A549 (cell line): ENCODE measurements at regions not wholly inside any gene's neighbourhood (a gene's known extent, or its start where the extent isn't known, plus 50 kb on each side); places are given as distances from the start of the nearest gene placed in this dataset.

Experiments used
- ATAC-seq, 2 experiments: fragments of 200-7000 bp in 1 of 2; fragments of >200 bp in 1 of 2; cut with Nextera tagmentation in 1 of 2; cut with Tn5 transposase in 1 of 2; 3 replicates each; pipeline versions ENCODE4 v1.8.0 to v1.9.1; 2018 to 2020; ENCODE audit warnings: mild to moderate bottlenecking in 1 of 2, moderate library complexity in 1 of 2
- CTCF ChIA-PET: fragments of 300-600 bp; sonication (Branson Sonifier 250); formaldehyde crosslinking; extraction: SDS; loops from one replicate; lab custom pipeline; 2021; ENCODE audit warnings: antibody characterized with exemption, inconsistent platforms; lab: Yijun Ruan, JAX
- POLR2A ChIA-PET: fragments of 350-600 bp; formaldehyde crosslinking; extraction: SDS; loops from one replicate; lab custom pipeline; 2021; ENCODE audit warnings: antibody characterized with exemption, inconsistent platforms; lab: Yijun Ruan, JAX
- DNase-seq, 2 experiments: peaks; one replicate each; pipeline versions ENCODE4 v3.0.0 to v3.0.0-alpha.2; 2011 to 2016; ENCODE audit warnings: low read depth in 1 of 2, low spot score in 1 of 2
- FAIRE-seq: peaks from 2 replicates; lab custom pipeline; 2011; peaks lifted over from hg19 to GRCh38; lab: Jason Lieb, UNC
- H3K27ac ChIP-seq, 2 experiments: fragments of >200 bp; sonication (Bioruptor Twin); formaldehyde crosslinking; 3 replicates each; pipeline ENCODE4 v1.5.1; 2016 to 2017
- H3K4me1 ChIP-seq: fragments of >200 bp; sonication (Bioruptor Twin); formaldehyde crosslinking; 3 replicates; pipeline ENCODE4 v1.6.1; 2016
- H3K4me2 ChIP-seq: fragments of >200 bp; sonication (Bioruptor Twin); formaldehyde crosslinking; 3 replicates; pipeline ENCODE4 v1.6.1; 2016
- H3K4me3 ChIP-seq: fragments of >200 bp; sonication (Bioruptor Twin); formaldehyde crosslinking; 3 replicates; pipeline ENCODE4 v1.5.1; 2016
- H3K9me3 ChIP-seq: fragments of >200 bp; sonication (Bioruptor Twin); formaldehyde crosslinking; 3 replicates; pipeline ENCODE4 v1.6.1; 2016
- CBX2 ChIP-seq: fragments of 200-600 bp; sonication (generic); IDR thresholded peaks from 2 replicates; pipeline ENCODE4 v1.6.1; 2016; ENCODE audit warnings: low read depth, mild to moderate bottlenecking, borderline replicate concordance
- CEBPB ChIP-seq, 2 experiments: fragments of >200 bp in 1 of 2; sonication (Bioruptor Twin) in 1 of 2; formaldehyde crosslinking in 1 of 2; IDR thresholded peaks; 2 replicates each; pipeline ENCODE4 v1.6.1; 2012 to 2016
- CHD2 ChIP-seq: fragments of 150-350 bp; IDR thresholded peaks from 2 replicates; pipeline ENCODE4 v1.6.1; 2014; ENCODE audit warnings: low read length; ENCODE audit not compliant: partially characterized antibody
- FOSL2 ChIP-seq, 2 experiments: fragments of 450-650 bp in 1 of 2; fragments of >200 bp in 1 of 2; sonication (Bioruptor Twin) in 1 of 2; formaldehyde crosslinking; IDR thresholded peaks; 2 replicates each; pipeline versions ENCODE4 v1.5.0 to v1.6.1; 2016 to 2020; ENCODE audit warnings: mild to moderate bottlenecking in 1 of 2, moderate library complexity in 1 of 2
- FOXS1 ChIP-seq: fragments of 250-450 bp; sonication (Bioruptor Pico); IDR thresholded peaks from 2 replicates; pipeline ENCODE4 v1.5.0; 2020; ENCODE audit warnings: mild to moderate bottlenecking, moderate library complexity
- HDAC2 ChIP-seq: fragments of 200-600 bp; sonication (generic); IDR thresholded peaks from 2 replicates; pipeline ENCODE4 v1.6.1; 2016
- HES2 ChIP-seq: fragments of >200 bp; sonication (Bioruptor Twin); formaldehyde crosslinking; IDR thresholded peaks from 2 replicates; pipeline ENCODE4 v1.6.1; 2016
- HEYL ChIP-seq: fragments of 250-450 bp; sonication (Bioruptor Pico); IDR thresholded peaks from 2 replicates; pipeline ENCODE4 v1.8.0; 2021; ENCODE audit warnings: mild to moderate bottlenecking, moderate library complexity
- HMGXB4 ChIP-seq: fragments of 250-450 bp; sonication (Bioruptor Pico); IDR thresholded peaks from 2 replicates; pipeline ENCODE4 v1.5.0; 2021; ENCODE audit warnings: mild to moderate bottlenecking, moderate library complexity, borderline replicate concordance
- HOXB13 ChIP-seq: fragments of 250-450 bp; sonication (Bioruptor Pico); IDR thresholded peaks from 2 replicates; pipeline ENCODE4 v1.5.0; 2020; ENCODE audit warnings: low read depth, mild to moderate bottlenecking, moderate library complexity
- JUN ChIP-seq, 2 experiments: fragments of >200 bp; sonication (Bioruptor Twin); formaldehyde crosslinking; IDR thresholded peaks; 2 replicates in 1 of 2; 3 replicates in 1 of 2; pipeline ENCODE4 v1.6.1; 2016 to 2017
- JUNB ChIP-seq: fragments of >200 bp; sonication (Bioruptor Twin); formaldehyde crosslinking; IDR thresholded peaks from 2 replicates; pipeline ENCODE4 v1.6.1; 2016
- MAZ ChIP-seq: fragments of 150-350 bp; IDR thresholded peaks from 2 replicates; pipeline ENCODE4 v1.6.1; 2014; ENCODE audit warnings: antibody characterized with exemption, low read depth, low read length, borderline replicate concordance
- MYC ChIP-seq: IDR thresholded peaks from 2 replicates; pipeline ENCODE4 v1.6.1; 2012; ENCODE audit warnings: mild to moderate bottlenecking, inconsistent platforms, low read length, improper control_type of control experiment, borderline replicate concordance
- NFE2L2 ChIP-seq: fragments of 150-350 bp; conservative IDR thresholded peaks from 2 replicates; pipeline ENCODE4 v1.6.1; 2014; ENCODE audit warnings: low read length
- PHF8 ChIP-seq: fragments of 200-600 bp; sonication (generic); IDR thresholded peaks from 2 replicates; pipeline ENCODE4 v1.6.1; 2016; ENCODE audit warnings: low read depth, mild to moderate bottlenecking, antibody characterized with exemption, moderate library complexity, borderline replicate concordance
- POLR2A ChIP-seq: IDR thresholded peaks from 2 replicates; pipeline ENCODE4 v1.6.1; 2012; ENCODE audit warnings: mild to moderate bottlenecking, low read length
- RAD21 ChIP-seq, 2 experiments: fragments of >200 bp in 1 of 2; sonication (Bioruptor Twin) in 1 of 2; formaldehyde crosslinking in 1 of 2; IDR thresholded peaks in 1 of 2; conservative IDR thresholded peaks in 1 of 2; 2 replicates in 1 of 2; 3 replicates in 1 of 2; pipeline ENCODE4 v1.6.1; 2012 to 2018; ENCODE audit warnings: inconsistent platforms in 1 of 2
- RCOR1 ChIP-seq: fragments of 150-350 bp; IDR thresholded peaks from 2 replicates; pipeline ENCODE4 v1.6.1; 2014; ENCODE audit warnings: antibody characterized with exemption, low read length, low read depth
- RNF2 ChIP-seq: fragments of 200-600 bp; sonication (generic); IDR thresholded peaks from 2 replicates; pipeline ENCODE4 v1.6.1; 2016; ENCODE audit warnings: low read depth, mild to moderate bottlenecking, antibody characterized with exemption, moderate library complexity, borderline replicate concordance
- ZFP36 ChIP-seq: fragments of 450-650 bp; IDR thresholded peaks from 2 replicates; pipeline ENCODE4 v1.6.1; 2014; ENCODE audit warnings: borderline replicate concordance; ENCODE audit not compliant: partially characterized antibody
- ZSCAN20 ChIP-seq: fragments of 250-450 bp; sonication (Bioruptor Pico); IDR thresholded peaks from 2 replicates; pipeline ENCODE4 v1.8.0; 2022; ENCODE audit warnings: mild to moderate bottlenecking, moderate library complexity
- WGBS: methylation state at CpG from one replicate; pipeline ENCODE4 v1.1.6; 2017; ENCODE audit errors: missing lambda C conversion rate; 5-methylcytosine and 5-hydroxymethylcytosine counted together

- WGBS, result 15% methylated on average over 4 of the region's 4 CpGs
- H3K4me1 ChIP-seq, result no peaks in the 10 kb centered on the region
- DNase-seq (no peak), FAIRE-seq (no peak), ATAC-seq (no peak)
- no peak overlapping the region for H3K27ac ChIP-seq
- CTCF ChIA-PET, result no interaction called here
- POLR2A ChIA-PET, result no interaction called here
- H3K4me2 ChIP-seq, result no peak overlapping the region
- TF ChIP-seq FOSL2 (IDR thresholded peaks at IDR 0.05) (no peak), FOSL2 (CRISPR knock-in tag; IDR thresholded peaks at IDR 0.05) (no peak), CHD2 (no peak), PHF8 (no peak), POLR2A (no peak), RNF2 (no peak), ZSCAN20 (CRISPR knock-in tag) (no peak), CBX2 (no peak), HEYL (no peak), FOXS1 (CRISPR knock-in tag) (no peak), RCOR1 (no peak)
- no peak overlapping the region for H3K4me3 ChIP-seq
- H3K9me3 ChIP-seq, result no peaks in the 10 kb centered on the region
Observed at GRCh38 chr5:114977979-114978573, 191.6 kb downstream of the TRIM36 start.

DNA sequence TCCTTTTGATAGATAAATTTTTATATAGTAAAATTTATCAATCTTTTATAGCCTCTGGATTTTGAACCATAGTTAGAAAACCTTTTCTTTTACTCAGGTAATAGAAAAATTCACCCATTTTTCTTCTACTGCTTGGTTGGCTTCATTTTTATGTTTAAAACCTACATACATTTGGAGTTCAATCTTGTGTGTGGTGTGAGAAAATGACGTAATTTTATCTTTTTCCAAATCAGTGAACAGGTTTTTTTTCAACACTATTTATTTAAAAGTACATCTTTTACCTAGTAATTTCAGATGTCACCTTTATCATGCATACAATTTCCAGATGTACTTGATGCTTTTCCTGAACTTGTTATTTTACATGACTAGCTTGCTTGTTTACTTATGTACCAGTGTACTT is 200.2 kb downstream of the TRIM36 start:
- no peak for FAIRE-seq
- Histone ChIP-seq H3K4me1 (no peaks in the 10 kb centered on the region), H3K27ac (no peak overlapping the region), H3K9me3 (no peaks in the 10 kb centered on the region), H3K4me2 (no peak overlapping the region), H3K4me3 (no peak overlapping the region)
- ChIA-PET POLR2A (no interaction called here), CTCF (no interaction called here)
- ATAC-seq, result no peak
- TF ChIP-seq HES2 (no peak), JUNB (no peak), HDAC2 (no peak), CEBPB (IDR thresholded peaks at IDR 0.05) (no peak), HMGXB4 (CRISPR knock-in tag) (no peak), MAZ (no peak), HOXB13 (CRISPR knock-in tag) (no peak)
- DNase-seq, result no peak
- WGBS, result 2% methylated on average over 1 of the region's 1 CpG

GRCh38 chr5:114957384-114957783 is 212.3 kb downstream of the TRIM36 start:
- Histone ChIP-seq H3K4me1 (no peaks in the 10 kb centered on the region), H3K9me3 (no peaks in the 10 kb centered on the region), H3K4me3 (no peak overlapping the region), H3K4me2 (no peak overlapping the region), H3K27ac (no peak overlapping the region)
- 1% methylated on average over 7 of the region's 7 CpGs for WGBS
- FAIRE-seq, result no peak
- ChIA-PET POLR2A (no interaction called here), CTCF (no interaction called here)
- DNase-seq, result no peak
- no peak for TF ChIP-seq PHF8
- no peak for TF ChIP-seq RAD21 (conservative IDR thresholded peaks at IDR 0.05 in 1 of 2, IDR thresholded peaks at IDR 0.05 in 1 of 2)
- TF ChIP-seq JUNB, result no peak
- TF ChIP-seq NFE2L2, result no peak
- TF ChIP-seq HMGXB4 (CRISPR knock-in tag), result no peak
- TF ChIP-seq JUN (IDR thresholded peaks at IDR 0.05), result no peak
- no peak for TF ChIP-seq ZFP36
- TF ChIP-seq MYC, result no peak
- no peak for TF ChIP-seq POLR2A
- no peak for TF ChIP-seq HDAC2
- TF ChIP-seq CEBPB (IDR thresholded peaks at IDR 0.05), result no peak
- ATAC-seq, result no peak
